Activated T-cell treated with anti-CD3 and anti-CD28 coated beads for 24 hours (primary cell): ENCODE measurements at regions not wholly inside any gene's neighbourhood (a gene's known extent, or its start where the extent isn't known, plus 50 kb on each side); places are given as distances from the start of the nearest gene placed in this dataset.
"Not testable (repeated sequence)": the region's sequence is repeated elsewhere in the genome, so short reads cannot be mapped to it uniquely, and the experiment has no call there.

Source experiments
- DNase-seq: peaks from one replicate; pipeline ENCODE4 v3.0.0-alpha.2; 2020; ENCODE audit warnings: low read depth

GRCh38 chr2:84217456-84217855, 241.6 kb downstream of the SUCLG1 start:
- no peak for DNase-seq

- no peak for DNase-seq
Measured at GRCh38 chr2:84214455-84214854, 244.6 kb downstream of the SUCLG1 start.

- no peak for DNase-seq
Measured at GRCh38 chr2:84212611-84213314, 246.3 kb downstream of the SUCLG1 start.

- no peak for DNase-seq
Measured at GRCh38 chr2:84209941-84210340, 249.1 kb downstream of the SUCLG1 start.

GRCh38 chr2:84204995-84205394, 254.1 kb downstream of the SUCLG1 start:
- DNase-seq: no peak

- no peak for DNase-seq
Measured at GRCh38 chr2:84202166-84202565, 256.9 kb downstream of the SUCLG1 start.

- no peak for DNase-seq
Measured at GRCh38 chr2:84201158-84201557, 257.9 kb downstream of the SUCLG1 start.

- DNase-seq: no peak
Measured at GRCh38 chr2:84197901-84198300, 261.2 kb downstream of the SUCLG1 start.

- no peak for DNase-seq
Measured at GRCh38 chr2:84194949-84195644, 264.0 kb downstream of the SUCLG1 start.

GRCh38 chr2:84194181-84194580, 264.9 kb downstream of the SUCLG1 start:
- no peak for DNase-seq

- no peak for DNase-seq
Measured at GRCh38 chr2:84187258-84187657, 271.8 kb downstream of the SUCLG1 start.

GRCh38 chr2:84181927-84182326, 277.2 kb downstream of the SUCLG1 start:
- no peak for DNase-seq

GRCh38 chr2:84177733-84178132, 281.3 kb downstream of the SUCLG1 start:
- DNase-seq: no peak

- DNase-seq: no peak
Measured at GRCh38 chr2:84175970-84176369, 283.1 kb downstream of the SUCLG1 start.

GRCh38 chr2:84175340-84175739, 283.7 kb downstream of the SUCLG1 start:
- no peak for DNase-seq

GRCh38 chr2:84173041-84173440, 286.0 kb downstream of the SUCLG1 start:
- DNase-seq: no peak

- no peak for DNase-seq
Measured at GRCh38 chr2:84170979-84171378, 288.1 kb downstream of the SUCLG1 start.

- DNase-seq: no peak
Measured at GRCh38 chr2:84169871-84170270, 289.2 kb downstream of the SUCLG1 start.

GRCh38 chr2:84168552-84168951, 290.5 kb downstream of the SUCLG1 start:
- not testable (repeated sequence) for DNase-seq

GRCh38 chr2:84165256-84165655, 293.8 kb downstream of the SUCLG1 start:
- no peak for DNase-seq

- no peak for DNase-seq
Measured at GRCh38 chr2:84160453-84160852, 298.6 kb downstream of the SUCLG1 start.

- DNase-seq: no peak
Measured at GRCh38 chr2:84158605-84159004, 300.5 kb downstream of the SUCLG1 start.

- no peak for DNase-seq
Measured at GRCh38 chr2:84152462-84152861, 306.6 kb downstream of the SUCLG1 start.

GRCh38 chr2:84144345-84144744, 314.7 kb downstream of the SUCLG1 start:
- no peak for DNase-seq
